AG04450 (cell line): ENCODE measurements at regions not wholly inside any gene's neighbourhood (a gene's known extent, or its start where the extent isn't known, plus 50 kb on each side); places are given as distances from the start of the nearest gene placed in this dataset.

Source experiments
- CTCF ChIA-PET: fragments of 300-600, 350-600 bp; formaldehyde crosslinking; extraction: SDS; loops from one replicate; lab custom pipeline; 2022; ENCODE audit warnings: antibody characterized with exemption, inconsistent platforms; lab: Charles Lee
- POLR2A ChIA-PET: fragments of 350-600 bp; formaldehyde crosslinking; extraction: SDS; loops from one replicate; lab custom pipeline; 2021; ENCODE audit warnings: antibody characterized with exemption, inconsistent platforms; lab: Yijun Ruan, JAX
- DNase-seq: peaks from one replicate; pipeline ENCODE4 v3.0.0-alpha.2; 2011; ENCODE audit warnings: low read depth, low spot score
- H3K27ac ChIP-seq: one replicate; pipeline ENCODE4 v1.5.1; 2012; ENCODE audit warnings: low read depth, low read length, control low read depth
- H3K27me3 ChIP-seq: one replicate; pipeline ENCODE4 v1.6.0; 2012; ENCODE audit warnings: low read length; ENCODE audit not compliant: control insufficient read depth, insufficient read depth
- H3K4me3 ChIP-seq: 2 replicates; pipeline ENCODE4 v1.5.1; 2011; ENCODE audit warnings: mild to moderate bottlenecking, low read depth, low read length, control low read depth
- H3K9me3 ChIP-seq: 2 replicates; pipeline ENCODE4 v1.5.1; 2012; ENCODE audit warnings: low read length; ENCODE audit not compliant: control insufficient read depth, insufficient read depth
- CTCF ChIP-seq: IDR thresholded peaks from 2 replicates; pipeline ENCODE4 v1.5.1; 2011; ENCODE audit warnings: low read depth, low read length, control low read depth, inconsistent platforms

- H3K9me3 ChIP-seq: no peaks in the 10 kb centered on the region
- H3K27ac ChIP-seq: no peak overlapping the region
- no peak overlapping the region for H3K4me3 ChIP-seq
- CTCF ChIA-PET: interaction anchor here (1.3 to 3.3 kb wide), 2 partner anchors 9 to 464 kb away, joined by 3 to 12 read pairs; no protein-coding TSS in a partner anchor
- DNase-seq: no peak
- H3K27me3 ChIP-seq: no peaks in the 10 kb centered on the region
- peak; percentile 24 for TF ChIP-seq CTCF
- POLR2A ChIA-PET: no interaction called here
Measured at GRCh38 chr6:147970970-147971369, 371.7 kb upstream of the SASH1 start.

GRCh38 chr6:147972448-147972847 is 370.2 kb upstream of the SASH1 start:
- POLR2A ChIA-PET: no interaction called here
- DNase-seq: no peak
- Histone ChIP-seq H3K9me3 (no peaks in the 10 kb centered on the region), H3K27me3 (peaks cover 4% of the 10 kb centered on the region), H3K27ac (no peak overlapping the region), H3K4me3 (no peak overlapping the region)
- CTCF ChIA-PET: interaction anchor here (3.3 kb wide), 1 partner anchor 465 kb away, joined by 12 read pairs; no protein-coding TSS in a partner anchor
- TF ChIP-seq CTCF: no peak

GRCh38 chr6:147973806-147974205 is 368.8 kb upstream of the SASH1 start:
- H3K27ac ChIP-seq: no peak overlapping the region
- H3K27me3 ChIP-seq: peaks cover 7% of the 10 kb centered on the region
- POLR2A ChIA-PET: no interaction called here
- no peaks in the 10 kb centered on the region for H3K9me3 ChIP-seq
- no peak for TF ChIP-seq CTCF
- no peak overlapping the region for H3K4me3 ChIP-seq
- CTCF ChIA-PET: no interaction called here
- no peak for DNase-seq

- H3K27ac ChIP-seq: no peak overlapping the region
- peaks cover 7% of the 10 kb centered on the region for H3K27me3 ChIP-seq
- TF ChIP-seq CTCF: no peak
- no peaks in the 10 kb centered on the region for H3K9me3 ChIP-seq
- no peak overlapping the region for H3K4me3 ChIP-seq
- ChIA-PET CTCF (interaction anchor here (1.0 kb wide), 1 partner anchor 467 kb away, joined by 3 read pairs; no protein-coding TSS in a partner anchor), POLR2A (no interaction called here)
- no peak for DNase-seq
Measured at GRCh38 chr6:147974376-147974775, 368.3 kb upstream of the SASH1 start.

GRCh38 chr6:147977851-147978465 is 364.7 kb upstream of the SASH1 start:
- POLR2A ChIA-PET: no interaction called here
- CTCF ChIA-PET: no interaction called here
- Histone ChIP-seq H3K27ac (no peak overlapping the region), H3K27me3 (peaks cover 7% of the 10 kb centered on the region), H3K9me3 (no peaks in the 10 kb centered on the region), H3K4me3 (no peak overlapping the region)
- TF ChIP-seq CTCF: no peak
- no peak for DNase-seq
